ENCODE measurements at regions not wholly inside any gene's neighbourhood (a gene's known extent, or its start where the extent isn't known, plus 50 kb on each side); places are given as distances from the start of the nearest gene placed in this dataset.

DNA sequence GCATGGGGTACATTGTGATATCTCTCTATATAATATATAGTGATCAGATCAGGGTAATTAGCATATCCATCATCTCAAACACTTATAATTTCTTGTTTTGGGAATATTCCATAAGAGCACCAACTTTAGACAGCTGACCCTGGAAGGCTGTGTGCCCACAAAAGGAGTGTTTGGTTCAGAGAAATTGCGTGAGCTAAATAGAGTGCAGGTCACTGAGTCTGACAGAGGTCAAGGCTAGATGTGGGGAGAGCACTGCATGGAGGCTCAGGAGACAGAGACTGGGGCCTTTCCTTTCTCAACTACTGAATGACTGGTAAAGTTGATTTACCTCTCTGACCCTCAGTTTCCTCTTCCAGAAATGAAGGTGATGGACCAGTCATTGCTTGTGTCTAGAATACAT is 114.9 kb upstream of the ADGRF1 start (continued):
- TF ChIP-seq, protein P1, sequence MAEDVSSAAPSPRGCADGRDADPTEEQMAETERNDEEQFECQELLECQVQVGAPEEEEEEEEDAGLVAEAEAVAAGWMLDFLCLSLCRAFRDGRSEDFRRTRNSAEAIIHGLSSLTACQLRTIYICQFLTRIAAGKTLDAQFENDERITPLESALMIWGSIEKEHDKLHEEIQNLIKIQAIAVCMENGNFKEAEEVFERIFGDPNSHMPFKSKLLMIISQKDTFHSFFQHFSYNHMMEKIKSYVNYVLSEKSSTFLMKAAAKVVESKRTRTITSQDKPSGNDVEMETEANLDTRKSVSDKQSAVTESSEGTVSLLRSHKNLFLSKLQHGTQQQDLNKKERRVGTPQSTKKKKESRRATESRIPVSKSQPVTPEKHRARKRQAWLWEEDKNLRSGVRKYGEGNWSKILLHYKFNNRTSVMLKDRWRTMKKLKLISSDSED (CRISPR knock-in tag; IDR thresholded peaks at IDR 0.05) = no peak
- TF ChIP-seq KAT8 (CRISPR knock-in tag; IDR thresholded peaks at IDR 0.05) = 0 out of 2 replicates have a peak, but pooled peaks have one; percentile 45
- no peak for TF ChIP-seq SMYD3 (CRISPR knock-in tag; IDR thresholded peaks at IDR 0.05)
- peak; percentile 87 for TF ChIP-seq GATAD2A (CRISPR knock-in tag; IDR thresholded peaks at IDR 0.05)
- TF ChIP-seq ZNF33B (CRISPR knock-in tag; IDR thresholded peaks at IDR 0.05) = no peak
- no peak for TF ChIP-seq SIN3A (IDR thresholded peaks at IDR 0.05; ENCODE audit: borderline replicate concordance, low read depth, low read length)
- TF ChIP-seq ERF (CRISPR knock-in tag; IDR thresholded peaks at IDR 0.05) = no peak
- no peak for TF ChIP-seq RBFOX2 (IDR thresholded peaks at IDR 0.05; ENCODE audit: low read depth, low read length)
- no peak for TF ChIP-seq ZNF768 (CRISPR knock-in tag; IDR thresholded peaks at IDR 0.05)
- peak; percentile 93 to 98 for TF ChIP-seq NR2F1 (CRISPR knock-in tag; IDR thresholded peaks at IDR 0.05)
- TF ChIP-seq AHR (CRISPR knock-in tag; IDR thresholded peaks at IDR 0.05) = no peak; the same call in 1 of the 2 replicates
- no peak for TF ChIP-seq EZH2 (conservative IDR thresholded peaks at IDR 0.05; ENCODE audit: low read depth, low read length)
- TF ChIP-seq, protein P2, sequence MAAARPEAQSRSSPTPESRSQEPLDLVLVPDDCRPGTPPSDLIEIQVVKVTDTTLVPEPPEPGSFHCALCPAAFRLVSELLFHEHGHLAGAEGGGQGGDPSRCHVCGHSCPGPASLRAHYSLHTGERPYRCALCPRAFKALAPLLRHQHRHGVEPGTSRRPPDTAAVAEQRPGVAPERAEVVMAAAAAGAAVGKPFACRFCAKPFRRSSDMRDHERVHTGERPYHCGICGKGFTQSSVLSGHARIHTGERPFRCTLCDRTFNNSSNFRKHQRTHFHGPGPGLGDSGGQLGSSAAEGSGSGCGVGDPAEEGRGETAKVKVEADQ (CRISPR knock-in tag; IDR thresholded peaks at IDR 0.05; ENCODE audit: borderline replicate concordance) = no peak
- TF ChIP-seq, protein P3, sequence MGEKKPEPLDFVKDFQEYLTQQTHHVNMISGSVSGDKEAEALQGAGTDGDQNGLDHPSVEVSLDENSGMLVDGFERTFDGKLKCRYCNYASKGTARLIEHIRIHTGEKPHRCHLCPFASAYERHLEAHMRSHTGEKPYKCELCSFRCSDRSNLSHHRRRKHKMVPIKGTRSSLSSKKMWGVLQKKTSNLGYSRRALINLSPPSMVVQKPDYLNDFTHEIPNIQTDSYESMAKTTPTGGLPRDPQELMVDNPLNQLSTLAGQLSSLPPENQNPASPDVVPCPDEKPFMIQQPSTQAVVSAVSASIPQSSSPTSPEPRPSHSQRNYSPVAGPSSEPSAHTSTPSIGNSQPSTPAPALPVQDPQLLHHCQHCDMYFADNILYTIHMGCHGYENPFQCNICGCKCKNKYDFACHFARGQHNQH (CRISPR knock-in tag; IDR thresholded peaks at IDR 0.05) = peak; percentile 30; the same call in 1 of the 2 replicates
- TF ChIP-seq, protein P4, sequence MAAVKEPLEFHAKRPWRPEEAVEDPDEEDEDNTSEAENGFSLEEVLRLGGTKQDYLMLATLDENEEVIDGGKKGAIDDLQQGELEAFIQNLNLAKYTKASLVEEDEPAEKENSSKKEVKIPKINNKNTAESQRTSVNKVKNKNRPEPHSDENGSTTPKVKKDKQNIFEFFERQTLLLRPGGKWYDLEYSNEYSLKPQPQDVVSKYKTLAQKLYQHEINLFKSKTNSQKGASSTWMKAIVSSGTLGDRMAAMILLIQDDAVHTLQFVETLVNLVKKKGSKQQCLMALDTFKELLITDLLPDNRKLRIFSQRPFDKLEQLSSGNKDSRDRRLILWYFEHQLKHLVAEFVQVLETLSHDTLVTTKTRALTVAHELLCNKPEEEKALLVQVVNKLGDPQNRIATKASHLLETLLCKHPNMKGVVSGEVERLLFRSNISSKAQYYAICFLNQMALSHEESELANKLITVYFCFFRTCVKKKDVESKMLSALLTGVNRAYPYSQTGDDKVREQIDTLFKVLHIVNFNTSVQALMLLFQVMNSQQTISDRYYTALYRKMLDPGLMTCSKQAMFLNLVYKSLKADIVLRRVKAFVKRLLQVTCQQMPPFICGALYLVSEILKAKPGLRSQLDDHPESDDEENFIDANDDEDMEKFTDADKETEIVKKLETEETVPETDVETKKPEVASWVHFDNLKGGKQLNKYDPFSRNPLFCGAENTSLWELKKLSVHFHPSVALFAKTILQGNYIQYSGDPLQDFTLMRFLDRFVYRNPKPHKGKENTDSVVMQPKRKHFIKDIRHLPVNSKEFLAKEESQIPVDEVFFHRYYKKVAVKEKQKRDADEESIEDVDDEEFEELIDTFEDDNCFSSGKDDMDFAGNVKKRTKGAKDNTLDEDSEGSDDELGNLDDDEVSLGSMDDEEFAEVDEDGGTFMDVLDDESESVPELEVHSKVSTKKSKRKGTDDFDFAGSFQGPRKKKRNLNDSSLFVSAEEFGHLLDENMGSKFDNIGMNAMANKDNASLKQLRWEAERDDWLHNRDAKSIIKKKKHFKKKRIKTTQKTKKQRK (IDR thresholded peaks at IDR 0.05; ENCODE audit: low read length) = no peak
- no peak for TF ChIP-seq ZFP37 (CRISPR knock-in tag; IDR thresholded peaks at IDR 0.05; ENCODE audit: borderline replicate concordance)
- TF ChIP-seq ZNF577 (CRISPR knock-in tag; IDR thresholded peaks at IDR 0.05; ENCODE audit: borderline replicate concordance, low read depth) = no peak
- TF ChIP-seq MIER3 (CRISPR knock-in tag; IDR thresholded peaks at IDR 0.05; ENCODE audit: borderline replicate concordance) = peak; percentile 44; the same call in 1 of the 2 replicates
- no peak for TF ChIP-seq CHD2 (IDR thresholded peaks at IDR 0.05; ENCODE audit: low read depth, low read length)
- no peak for TF ChIP-seq U2AF1 (optimal IDR thresholded peaks at IDR 0.05; ENCODE audit: low read depth, low read length)
- TF ChIP-seq, protein P5, sequence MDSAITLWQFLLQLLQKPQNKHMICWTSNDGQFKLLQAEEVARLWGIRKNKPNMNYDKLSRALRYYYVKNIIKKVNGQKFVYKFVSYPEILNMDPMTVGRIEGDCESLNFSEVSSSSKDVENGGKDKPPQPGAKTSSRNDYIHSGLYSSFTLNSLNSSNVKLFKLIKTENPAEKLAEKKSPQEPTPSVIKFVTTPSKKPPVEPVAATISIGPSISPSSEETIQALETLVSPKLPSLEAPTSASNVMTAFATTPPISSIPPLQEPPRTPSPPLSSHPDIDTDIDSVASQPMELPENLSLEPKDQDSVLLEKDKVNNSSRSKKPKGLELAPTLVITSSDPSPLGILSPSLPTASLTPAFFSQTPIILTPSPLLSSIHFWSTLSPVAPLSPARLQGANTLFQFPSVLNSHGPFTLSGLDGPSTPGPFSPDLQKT (CRISPR knock-in tag; IDR thresholded peaks at IDR 0.05; ENCODE audit: borderline replicate concordance) = no peak
- TF ChIP-seq, protein P6, sequence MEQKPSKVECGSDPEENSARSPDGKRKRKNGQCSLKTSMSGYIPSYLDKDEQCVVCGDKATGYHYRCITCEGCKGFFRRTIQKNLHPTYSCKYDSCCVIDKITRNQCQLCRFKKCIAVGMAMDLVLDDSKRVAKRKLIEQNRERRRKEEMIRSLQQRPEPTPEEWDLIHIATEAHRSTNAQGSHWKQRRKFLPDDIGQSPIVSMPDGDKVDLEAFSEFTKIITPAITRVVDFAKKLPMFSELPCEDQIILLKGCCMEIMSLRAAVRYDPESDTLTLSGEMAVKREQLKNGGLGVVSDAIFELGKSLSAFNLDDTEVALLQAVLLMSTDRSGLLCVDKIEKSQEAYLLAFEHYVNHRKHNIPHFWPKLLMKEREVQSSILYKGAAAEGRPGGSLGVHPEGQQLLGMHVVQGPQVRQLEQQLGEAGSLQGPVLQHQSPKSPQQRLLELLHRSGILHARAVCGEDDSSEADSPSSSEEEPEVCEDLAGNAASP (CRISPR knock-in tag; IDR thresholded peaks at IDR 0.05; ENCODE audit: borderline replicate concordance) = 0 out of 2 replicates have a peak, but pooled peaks have one; percentile 35
- TF ChIP-seq YEATS2 (CRISPR knock-in tag; IDR thresholded peaks at IDR 0.05; ENCODE audit: borderline replicate concordance) = no peak
